Kidney (tissue), 13 donors: ENCODE measurements at regions not wholly inside any gene's neighbourhood (a gene's known extent, or its start where the extent isn't known, plus 50 kb on each side); places are given as distances from the start of the nearest gene placed in this dataset.

ENCODE experiments used
- DNase-seq, 5 donors: peaks; one replicate each; pipeline ENCODE4 v3.0.0-alpha.2; 2013 to 2020
- FAIRE-seq: peaks from 2 replicates; lab custom pipeline; 2012; peaks lifted over from hg19 to GRCh38; lab: Jason Lieb, UNC
- H3K27ac ChIP-seq, 2 donors: one replicate each; pipeline ENCODE4 v1.7.0; 2013; ENCODE audit warnings: low read depth in 2 of 2, low read length in 2 of 2, inconsistent platforms in 1 of 2
- H3K27me3 ChIP-seq: one replicate; pipeline ENCODE4 v1.7.1; 2013; ENCODE audit warnings: low read length, inconsistent platforms; ENCODE audit not compliant: control insufficient read depth, insufficient read depth
- H3K36me3 ChIP-seq, 3 donors: one replicate each; pipeline versions ENCODE4 v1.7.0 to v1.7.1; 2013; ENCODE audit warnings: low read length in 3 of 3, control low read depth in 1 of 3, inconsistent platforms in 1 of 3; ENCODE audit not compliant: insufficient read depth in 3 of 3, control insufficient read depth in 2 of 3
- H3K4me1 ChIP-seq, 3 donors: one replicate each; pipeline versions ENCODE4 v1.7.0 to v1.7.1; 2013; ENCODE audit warnings: low read length in 3 of 3, inconsistent platforms in 1 of 3, low read depth in 1 of 3; ENCODE audit not compliant: control insufficient read depth in 2 of 3, insufficient read depth in 2 of 3
- H3K4me3 ChIP-seq, 3 donors: one replicate each; pipeline versions ENCODE4 v1.7.0 to v1.8.1; 2013; ENCODE audit warnings: low read length in 3 of 3, control low read depth in 1 of 3, inconsistent platforms in 1 of 3
- H3K9ac ChIP-seq, 3 donors: one replicate each; pipeline versions ENCODE4 v1.7.0 to v1.7.1; 2013; ENCODE audit warnings: low read length in 3 of 3, control low read depth in 1 of 3, inconsistent platforms in 1 of 3
- H3K9me3 ChIP-seq, 3 donors: one replicate each; pipeline versions ENCODE4 v1.7.0 to v1.7.1; 2013; ENCODE audit warnings: low read length in 3 of 3, control low read depth in 1 of 3, inconsistent platforms in 1 of 3; ENCODE audit not compliant: control insufficient read depth in 2 of 3, insufficient read depth in 1 of 3
- CTCF ChIP-seq: IDR thresholded peaks from 3 replicates; pipeline ENCODE4 v1.5.1; 2012; ENCODE audit warnings: mild to moderate bottlenecking, moderate library complexity, borderline replicate concordance; ENCODE audit not compliant: insufficient read depth; ENCODE audit errors: extremely low read depth
- intact Hi-C: fragments of 100-400 bp; cut with DNase I; formaldehyde crosslinking; loops from one replicate; pipeline ENCODE4 v1.11.1; 2022
- donor health status: control.
- donor health status: control.
- donor health status: control.
- donor health status: control.
- donor health status: control.
- donor health status: DM: yes; HTN: yes; CAD: no.
- donor health status: Normal renal cell carcinoma (clear cell type).

DNA sequence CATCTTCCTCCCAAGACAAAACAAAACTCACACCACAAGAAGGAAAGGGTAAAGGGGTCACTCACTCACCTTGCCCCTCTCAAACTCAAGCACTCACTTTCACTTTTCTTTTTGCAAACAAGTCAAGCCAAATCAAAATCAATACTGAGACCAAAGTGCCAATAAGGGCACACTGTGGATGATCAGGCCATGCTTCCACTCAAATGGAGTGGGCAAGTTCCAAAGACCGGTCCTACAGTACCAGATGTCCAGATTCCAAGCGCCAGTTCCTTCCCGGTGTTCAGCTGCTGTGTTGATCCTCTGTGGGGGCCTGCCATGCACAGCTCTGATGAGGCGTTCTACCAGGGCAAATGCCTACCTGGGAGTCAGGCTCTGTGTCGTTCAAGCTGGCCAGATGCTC, 162.6 kb upstream of the GRIK2 start:
- Histone ChIP-seq H3K4me3 (no peak overlapping the region), H3K36me3 (no peaks in the 10 kb centered on the region), H3K27me3 (no peaks in the 10 kb centered on the region), H3K9me3 (no peaks in the 10 kb centered on the region), H3K4me1 (no peaks in the 10 kb centered on the region), H3K27ac (no peak overlapping the region), H3K9ac (no peak overlapping the region)
- no peak for TF ChIP-seq CTCF
- intact Hi-C loops = no loop called here
- FAIRE-seq (no peak), DNase-seq (peak in 1 of 5 donors; percentile 37)

DNA sequence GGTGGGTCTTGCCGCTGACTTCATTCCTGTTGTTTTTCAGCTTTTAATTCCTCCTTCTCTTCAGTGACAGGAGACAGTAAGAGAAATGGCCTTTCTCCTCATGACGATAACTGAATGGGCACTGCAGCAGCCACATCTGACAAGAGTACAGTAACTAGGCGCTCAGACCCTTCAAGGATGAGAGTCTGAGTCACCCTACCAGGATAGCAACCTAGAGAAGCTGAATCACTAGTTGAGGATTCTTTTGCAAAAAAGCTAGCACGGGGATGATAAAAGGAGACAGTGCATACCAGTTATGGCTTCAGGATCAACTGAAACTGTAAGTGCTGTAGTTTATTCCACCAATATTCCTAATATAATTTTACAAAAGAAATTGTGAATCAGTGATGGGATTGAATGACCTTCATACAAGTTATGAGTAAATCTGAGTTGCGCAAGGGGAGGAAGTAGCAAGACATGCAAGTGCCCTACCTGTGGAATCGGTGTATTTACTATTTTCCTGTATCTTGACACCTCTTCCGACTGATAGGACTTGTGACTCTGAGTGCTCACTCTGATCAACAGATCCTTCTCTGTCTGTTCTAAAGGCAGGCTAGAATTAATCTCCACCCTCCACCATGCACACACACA, 161.8 kb upstream of the GRIK2 start:
- intact Hi-C loops = no loop called here
- FAIRE-seq (no peak), DNase-seq (no peak)
- Histone ChIP-seq H3K36me3 (no peaks in the 10 kb centered on the region), H3K9ac (no peak overlapping the region), H3K27ac (no peak overlapping the region), H3K4me3 (no peak overlapping the region), H3K4me1 (no peaks in the 10 kb centered on the region), H3K9me3 (no peaks in the 10 kb centered on the region), H3K27me3 (no peaks in the 10 kb centered on the region)
- no peak for TF ChIP-seq CTCF

DNA sequence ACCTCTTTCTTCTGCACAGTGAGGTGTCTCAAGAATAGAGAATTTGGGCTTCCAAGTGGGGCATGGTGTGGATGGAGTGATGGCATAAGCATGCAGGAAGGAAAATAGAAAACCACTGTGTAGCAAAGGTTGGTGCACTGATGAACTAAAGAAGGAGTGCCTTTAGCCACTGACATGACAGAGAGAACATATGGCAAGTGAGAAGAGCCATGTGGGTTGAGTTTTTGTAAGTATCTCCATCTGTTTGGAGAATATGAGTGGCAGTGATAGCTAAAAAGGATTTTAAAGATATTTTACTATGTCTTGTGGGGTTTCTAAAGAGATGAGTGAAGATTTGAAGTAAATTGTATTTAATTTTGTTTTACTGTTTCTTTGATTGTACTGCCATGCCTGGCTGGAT, 160.5 kb upstream of the GRIK2 start:
- no peak for TF ChIP-seq CTCF
- H3K4me1 ChIP-seq = no peaks in the 10 kb centered on the region
- no peak overlapping the region for H3K4me3 ChIP-seq
- FAIRE-seq = no peak
- intact Hi-C loops = no loop called here
- H3K36me3 ChIP-seq = no peaks in the 10 kb centered on the region
- no peaks in the 10 kb centered on the region for H3K27me3 ChIP-seq
- H3K9me3 ChIP-seq = no peaks in the 10 kb centered on the region
- no peak overlapping the region for H3K9ac ChIP-seq
- H3K27ac ChIP-seq = no peak overlapping the region
- DNase-seq = no peak

GRCh38 chr6:101236709-101237108, 156.8 kb upstream of the GRIK2 start:
- no peak for FAIRE-seq
- H3K27ac ChIP-seq = no peak overlapping the region
- intact Hi-C loops = no loop called here

More at GRCh38 chr6:101236709-101237108, 156.8 kb upstream of the GRIK2 start:
- no peak overlapping the region for H3K9ac ChIP-seq
- no peaks in the 10 kb centered on the region for H3K36me3 ChIP-seq
- H3K4me3 ChIP-seq = no peak overlapping the region
- DNase-seq = no peak
- H3K27me3 ChIP-seq = no peaks in the 10 kb centered on the region
- no peaks in the 10 kb centered on the region for H3K9me3 ChIP-seq
- TF ChIP-seq CTCF = no peak
- H3K4me1 ChIP-seq = no peaks in the 10 kb centered on the region
